H9 (cell line): ENCODE measurements at regions not wholly inside any gene's neighbourhood (a gene's known extent, or its start where the extent isn't known, plus 50 kb on each side); places are given as distances from the start of the nearest gene placed in this dataset.
A peak's percentile ranks its signal among the peaks of the same experiment; 100 is the strongest.

Experiments used
- DNase-seq: peaks from one replicate; pipeline ENCODE4 v3.0.0-alpha.2; 2017
- H2AFZ ChIP-seq: one replicate; pipeline ENCODE4 v1.6.1; 2013; ENCODE audit warnings: mild to moderate bottlenecking, low read length, control low read depth, moderate library complexity
- H2AK5ac ChIP-seq: 2 replicates; pipeline ENCODE4 v1.6.1; 2013; ENCODE audit warnings: low read length, control low read depth, mixed read lengths; ENCODE audit not compliant: insufficient read length
- H2BK120ac ChIP-seq: one replicate; pipeline ENCODE4 v1.6.1; 2013; ENCODE audit warnings: low read depth, mild to moderate bottlenecking, low read length, control low read depth, inconsistent platforms; ENCODE audit not compliant: poor library complexity, severe bottlenecking
- H2BK12ac ChIP-seq: 2 replicates; pipeline ENCODE4 v1.6.1; 2013; ENCODE audit warnings: low read length, control low read depth, mixed read lengths, low read depth; ENCODE audit not compliant: insufficient read length
- H2BK15ac ChIP-seq: 2 replicates; pipeline ENCODE4 v1.6.1; 2013; ENCODE audit warnings: low read depth, low read length, control low read depth
- H2BK20ac ChIP-seq: one replicate; pipeline ENCODE4 v1.6.1; 2013; ENCODE audit warnings: low read depth, mild to moderate bottlenecking, low read length, control low read depth, inconsistent platforms; ENCODE audit not compliant: poor library complexity, severe bottlenecking
- H2BK5ac ChIP-seq: 2 replicates; pipeline ENCODE4 v1.6.1; 2013; ENCODE audit warnings: low read length, control low read depth, mixed read lengths; ENCODE audit not compliant: insufficient read length
- H3K14ac ChIP-seq: 2 replicates; pipeline ENCODE4 v1.6.1; 2013; ENCODE audit warnings: low read length, control low read depth; ENCODE audit not compliant: insufficient read depth
- H3K18ac ChIP-seq: 2 replicates; pipeline ENCODE4 v1.6.1; 2013; ENCODE audit warnings: low read depth, mild to moderate bottlenecking, mixed read lengths, low read length, control low read depth; ENCODE audit not compliant: insufficient read length
- H3K23ac ChIP-seq: 2 replicates; pipeline ENCODE4 v1.6.1; 2013; ENCODE audit warnings: low read length, control low read depth, mixed read lengths, low read depth; ENCODE audit not compliant: insufficient read length
- H3K23me2 ChIP-seq: 2 replicates; pipeline ENCODE4 v1.6.1; 2013; ENCODE audit warnings: low read depth, mild to moderate bottlenecking, mixed read lengths, low read length, control low read depth; ENCODE audit not compliant: insufficient read length, poor library complexity, severe bottlenecking
- H3K27ac ChIP-seq: 2 replicates; pipeline ENCODE4 v1.5.1; 2013; ENCODE audit warnings: low read length, control low read depth, mixed read lengths, low read depth; ENCODE audit not compliant: insufficient read length
- H3K27me3 ChIP-seq: 2 replicates; pipeline ENCODE4 v1.6.1; 2013; ENCODE audit warnings: low read length, control low read depth, inconsistent platforms; ENCODE audit not compliant: insufficient read depth
- H3K4ac ChIP-seq: 2 replicates; pipeline ENCODE4 v1.6.1; 2013; ENCODE audit warnings: low read depth, mild to moderate bottlenecking, control low read depth, inconsistent platforms, low read length, moderate library complexity
- H3K4me1 ChIP-seq: 2 replicates; pipeline ENCODE4 v1.6.1; 2013; ENCODE audit warnings: low read length, control low read depth, inconsistent platforms; ENCODE audit not compliant: insufficient read depth
- H3K4me2 ChIP-seq: 2 replicates; pipeline ENCODE4 v1.6.1; 2013; ENCODE audit warnings: low read length, control low read depth, mixed read lengths; ENCODE audit not compliant: insufficient read length, insufficient read depth
- H3K56ac ChIP-seq: 2 replicates; pipeline ENCODE4 v1.6.1; 2013; ENCODE audit warnings: low read depth, mild to moderate bottlenecking, mixed read lengths, low read length, control low read depth; ENCODE audit not compliant: insufficient read length
- H3K79me1 ChIP-seq: 2 replicates; pipeline ENCODE4 v1.6.1; 2013; ENCODE audit warnings: low read depth, mild to moderate bottlenecking, moderate library complexity, low read length, control low read depth, inconsistent platforms; ENCODE audit not compliant: insufficient read depth, poor library complexity, severe bottlenecking
- H3K79me2 ChIP-seq: 2 replicates; pipeline ENCODE4 v1.6.1; 2013; ENCODE audit warnings: low read length, control low read depth, inconsistent platforms; ENCODE audit not compliant: insufficient read depth
- H3K9ac ChIP-seq: 2 replicates; pipeline ENCODE4 v1.6.1; 2013; ENCODE audit warnings: low read length, control low read depth, mixed read lengths; ENCODE audit not compliant: insufficient read length; ENCODE audit errors: extremely low read depth
- H3K9me3 ChIP-seq: one replicate; pipeline ENCODE4 v1.6.1; 2013; ENCODE audit warnings: low read depth, low read length, inconsistent platforms; ENCODE audit not compliant: control insufficient read depth
- H3T11ph ChIP-seq: one replicate; pipeline ENCODE4 v1.6.1; 2013; ENCODE audit warnings: mild to moderate bottlenecking, low read length, control low read depth, inconsistent platforms
- H4K20me1 ChIP-seq: one replicate; pipeline ENCODE4 v1.6.1; 2013; ENCODE audit not compliant: control insufficient read depth, insufficient read length, insufficient read depth
- H4K5ac ChIP-seq: 2 replicates; pipeline ENCODE4 v1.6.1; 2013; ENCODE audit warnings: low read depth, mild to moderate bottlenecking, mixed read lengths, low read length, control low read depth; ENCODE audit not compliant: insufficient read length
- H4K8ac ChIP-seq: replicated peaks from 2 replicates; pipeline ENCODE4 v1.6.1; 2013; ENCODE audit warnings: low read length, control low read depth, mixed read lengths, low read depth; ENCODE audit not compliant: insufficient read length
- H4K91ac ChIP-seq: 2 replicates; pipeline ENCODE4 v1.6.1; 2013; ENCODE audit warnings: low read depth, mild to moderate bottlenecking, moderate library complexity, mixed read lengths, low read length, control low read depth; ENCODE audit not compliant: insufficient read length
- H3K27ac Mint-ChIP-seq, 3 experiments: 2 replicates in 2 of 3; 3 replicates in 1 of 3; pipeline ENCODE4 v1.8.0; 2020 to 2021; ENCODE audit warnings: mixed read lengths in 3 of 3, mild to moderate bottlenecking in 1 of 3, moderate library complexity in 1 of 3
- H3K27me3 Mint-ChIP-seq: 2 replicates; pipeline ENCODE4 v1.8.0; 2021; ENCODE audit warnings: low read depth, mild to moderate bottlenecking, moderate library complexity, mixed read lengths
- H3K36me3 Mint-ChIP-seq, 3 experiments: 2 replicates in 2 of 3; 3 replicates in 1 of 3; pipeline ENCODE4 v1.8.0; 2020 to 2021; ENCODE audit warnings: low read depth in 3 of 3, mixed read lengths in 3 of 3; ENCODE audit not compliant: insufficient read depth in 1 of 3
- H3K4me1 Mint-ChIP-seq, 2 experiments: 2 replicates each; pipeline ENCODE4 v1.8.0; 2020; ENCODE audit warnings: mixed read lengths in 2 of 2
- H3K4me3 Mint-ChIP-seq, 2 experiments: 2 replicates in 1 of 2; 3 replicates in 1 of 2; pipeline ENCODE4 v1.8.0; 2020 to 2021; ENCODE audit warnings: mild to moderate bottlenecking in 2 of 2, mixed read lengths in 2 of 2, moderate library complexity in 1 of 2
- H3K9me3 Mint-ChIP-seq, 2 experiments: 2 replicates in 1 of 2; 3 replicates in 1 of 2; pipeline ENCODE4 v1.8.0; 2020; ENCODE audit warnings: mild to moderate bottlenecking in 2 of 2, mixed read lengths in 2 of 2, moderate library complexity in 1 of 2
- TF ChIP-seq, protein P1 (sequence below): fragments of 200-600 bp; sonication (generic); conservative IDR thresholded peaks from 3 replicates; pipeline ENCODE4 v1.8.0; 2021; ENCODE audit warnings: antibody characterized with exemption, mild to moderate bottlenecking

DNA sequence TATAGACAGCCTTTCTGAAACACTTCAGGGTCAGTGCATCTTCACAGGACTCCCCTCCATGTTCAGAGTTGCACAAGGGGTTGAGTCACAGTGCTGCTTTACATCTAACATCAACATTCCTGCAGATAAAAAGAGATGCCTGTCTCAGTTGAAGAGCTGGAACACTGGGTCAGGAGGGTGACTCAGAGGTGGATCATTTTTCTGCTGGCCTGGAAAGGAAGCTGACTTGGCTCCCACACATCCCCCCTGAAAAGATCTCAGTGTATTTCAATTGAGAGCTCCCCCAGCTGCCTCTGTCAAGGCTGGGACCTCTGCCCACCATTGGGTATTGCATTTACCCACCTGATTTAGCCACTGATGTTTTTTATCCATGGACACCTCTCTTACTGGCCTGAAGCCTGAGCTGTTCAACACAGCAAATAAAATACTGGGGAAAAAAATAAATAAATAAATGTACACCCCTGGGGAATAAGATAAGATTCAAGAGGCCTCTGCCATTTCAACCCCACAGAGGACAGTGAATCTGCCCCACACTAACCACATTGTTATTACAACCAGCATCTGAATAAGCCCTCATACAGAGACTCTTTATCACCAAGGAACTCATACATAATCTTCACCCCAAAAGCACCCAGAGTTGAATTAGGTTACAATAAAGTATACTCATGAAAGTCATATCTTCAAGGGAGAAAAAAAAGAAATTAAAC, 716.4 kb downstream of the SEMA5A start:
- no peak overlapping the region for H2AFZ ChIP-seq
- no peak overlapping the region for H2BK20ac ChIP-seq
- Mint-ChIP-seq H3K36me3 (no peaks in the 10 kb centered on the region; a peak in 1 of 7 replicates), H3K9me3 (no peaks in the 10 kb centered on the region), H3K27ac (peak overlapping the region in 1 of 3 experiments; percentile 19; a peak in 2 of 7 replicates), H3K27me3 (no peaks in the 10 kb centered on the region), H3K4me1 (peaks cover 20 to 41% of the 10 kb centered on the region in 2 experiments), H3K4me3 (no peak overlapping the region)
- no peaks in the 10 kb centered on the region for H3K9me3 ChIP-seq
- DNase-seq = no peak
- no peaks in the 10 kb centered on the region for H3K27me3 ChIP-seq
- no peak overlapping the region for H4K91ac ChIP-seq
- H3K23ac ChIP-seq = no peak overlapping the region
- no peak overlapping the region for H2AK5ac ChIP-seq
- no peak overlapping the region for H3K4ac ChIP-seq
- no peak overlapping the region for H3T11ph ChIP-seq
- no peaks in the 10 kb centered on the region; the same call in 1 of the 2 replicates for H3K4me1 ChIP-seq
- no peak overlapping the region for H3K14ac ChIP-seq
- no peaks in the 10 kb centered on the region for H4K20me1 ChIP-seq
- H3K79me1 ChIP-seq = no peaks in the 10 kb centered on the region
- no peak overlapping the region for H3K18ac ChIP-seq
- H2BK12ac ChIP-seq = no peak overlapping the region
- H3K23me2 ChIP-seq = no peaks in the 10 kb centered on the region
- H3K56ac ChIP-seq = no peak overlapping the region
- H2BK120ac ChIP-seq = no peak overlapping the region
- H4K5ac ChIP-seq = no peak overlapping the region
- no peak overlapping the region for H2BK5ac ChIP-seq
- no peak overlapping the region for H3K27ac ChIP-seq
- H2BK15ac ChIP-seq = no peak overlapping the region
- H4K8ac ChIP-seq = no peak overlapping the region
- H3K79me2 ChIP-seq = no peaks in the 10 kb centered on the region
- H3K4me2 ChIP-seq = no peak overlapping the region
- H3K9ac ChIP-seq = no peak overlapping the region
- TF ChIP-seq, protein P1, sequence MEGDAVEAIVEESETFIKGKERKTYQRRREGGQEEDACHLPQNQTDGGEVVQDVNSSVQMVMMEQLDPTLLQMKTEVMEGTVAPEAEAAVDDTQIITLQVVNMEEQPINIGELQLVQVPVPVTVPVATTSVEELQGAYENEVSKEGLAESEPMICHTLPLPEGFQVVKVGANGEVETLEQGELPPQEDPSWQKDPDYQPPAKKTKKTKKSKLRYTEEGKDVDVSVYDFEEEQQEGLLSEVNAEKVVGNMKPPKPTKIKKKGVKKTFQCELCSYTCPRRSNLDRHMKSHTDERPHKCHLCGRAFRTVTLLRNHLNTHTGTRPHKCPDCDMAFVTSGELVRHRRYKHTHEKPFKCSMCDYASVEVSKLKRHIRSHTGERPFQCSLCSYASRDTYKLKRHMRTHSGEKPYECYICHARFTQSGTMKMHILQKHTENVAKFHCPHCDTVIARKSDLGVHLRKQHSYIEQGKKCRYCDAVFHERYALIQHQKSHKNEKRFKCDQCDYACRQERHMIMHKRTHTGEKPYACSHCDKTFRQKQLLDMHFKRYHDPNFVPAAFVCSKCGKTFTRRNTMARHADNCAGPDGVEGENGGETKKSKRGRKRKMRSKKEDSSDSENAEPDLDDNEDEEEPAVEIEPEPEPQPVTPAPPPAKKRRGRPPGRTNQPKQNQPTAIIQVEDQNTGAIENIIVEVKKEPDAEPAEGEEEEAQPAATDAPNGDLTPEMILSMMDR = no peak
